Naive thymus-derived CD8-positive, alpha-beta T cell (primary cell): ENCODE measurements at regions not wholly inside any gene's neighbourhood (a gene's known extent, or its start where the extent isn't known, plus 50 kb on each side); places are given as distances from the start of the nearest gene placed in this dataset.

Experiments used
- ATAC-seq, 2 donors: fragments of 150-1000 bp; cut with Tn5 transposase in 1 of 2; sonication (Bioruptor Pico), chemical (Tn5 transposase) in 1 of 2; 1 replicate in 1 of 2; 2 replicates in 1 of 2; pipeline ENCODE4 v1.10.0; 2021; ENCODE audit warnings: mild to moderate bottlenecking in 2 of 2, moderate library complexity in 2 of 2
- POLR2A ChIA-PET: fragments of 350-600 bp; sonication (Branson Sonifier 250); formaldehyde crosslinking; loops from one replicate; lab custom pipeline; 2021; ENCODE audit warnings: antibody characterized with exemption; lab: Charles Lee
- DNase-seq, 10 donors: peaks; one replicate each; pipeline versions ENCODE4 v3.0.0 to v3.0.0-alpha.2; 2020 to 2022
- H3K27ac Mint-ChIP-seq, 10 donors: one replicate each; pipeline ENCODE4 v1.8.0; 2020 to 2022; ENCODE audit warnings: mild to moderate bottlenecking in 10 of 10, mixed read lengths in 10 of 10, moderate library complexity in 4 of 10, inconsistent platforms in 1 of 10
- H3K27me3 Mint-ChIP-seq, 5 donors: one replicate each; pipeline ENCODE4 v1.8.0; 2021 to 2022; ENCODE audit warnings: mixed read lengths in 5 of 5
- H3K36me3 Mint-ChIP-seq, 3 donors: one replicate each; pipeline ENCODE4 v1.8.0; 2020 to 2022; ENCODE audit warnings: mixed read lengths in 3 of 3, mild to moderate bottlenecking in 2 of 3, inconsistent platforms in 1 of 3
- H3K4me1 Mint-ChIP-seq, 4 donors: one replicate each; pipeline ENCODE4 v1.8.0; 2021 to 2022; ENCODE audit warnings: mixed read lengths in 4 of 4
- H3K4me3 Mint-ChIP-seq, 10 donors: one replicate each; pipeline ENCODE4 v1.8.0; 2020 to 2022; ENCODE audit warnings: mild to moderate bottlenecking in 10 of 10, mixed read lengths in 10 of 10, moderate library complexity in 6 of 10, inconsistent platforms in 1 of 10
- H3K9me3 Mint-ChIP-seq, 9 donors: one replicate each; pipeline ENCODE4 v1.8.0; 2020 to 2022; ENCODE audit warnings: mixed read lengths in 9 of 9, mild to moderate bottlenecking in 3 of 9, inconsistent platforms in 1 of 9, moderate library complexity in 1 of 9

DNA sequence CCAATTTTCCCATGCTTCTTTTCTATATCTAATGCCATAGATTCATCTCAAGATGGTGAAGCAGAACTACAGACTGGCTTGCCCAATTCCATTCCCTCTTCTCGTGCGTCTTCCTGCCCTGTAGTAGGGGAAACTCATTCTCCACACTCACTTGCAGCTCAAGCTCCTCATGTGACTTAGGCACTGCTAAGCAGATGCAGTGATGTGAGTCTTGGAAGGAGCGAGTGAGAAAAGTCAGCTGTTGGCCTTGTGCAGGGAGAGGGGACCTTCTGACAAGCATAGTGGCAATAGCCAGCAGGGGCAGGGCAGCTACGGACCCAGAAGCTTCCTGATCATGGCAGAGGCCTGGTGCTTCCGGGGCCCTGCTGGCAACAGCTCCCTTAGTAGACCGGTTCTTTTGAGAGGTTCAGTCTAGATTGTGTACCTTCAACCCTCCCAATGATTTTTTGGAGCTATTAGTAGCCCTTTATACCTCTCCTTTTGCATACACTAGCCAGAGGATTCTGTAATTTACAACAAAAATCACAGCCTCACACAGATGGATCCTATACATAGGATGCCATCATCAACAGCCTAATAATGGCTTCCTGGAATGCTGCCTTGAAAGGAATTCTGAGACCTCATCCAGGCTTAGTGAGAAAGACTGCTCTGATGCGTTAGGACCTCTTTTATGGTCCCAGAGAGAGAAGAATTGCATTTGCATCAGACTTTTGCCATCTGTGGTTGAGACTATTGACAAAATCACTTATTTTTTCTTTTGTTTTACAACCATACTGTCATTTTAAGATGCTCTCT lies 121.5 kb upstream of the RIPOR2 start:
- no peak for ATAC-seq
- no peaks in the 10 kb centered on the region for H3K9me3 Mint-ChIP-seq
- no peaks in the 10 kb centered on the region for H3K36me3 Mint-ChIP-seq
- peaks cover 16 to 53% (median 48%) of the 10 kb centered on the region in 4 donors for H3K4me1 Mint-ChIP-seq
- no peaks in the 10 kb centered on the region for H3K27me3 Mint-ChIP-seq
- H3K27ac Mint-ChIP-seq, result peak overlapping the region in 7 of 10 donors; percentile 16 to 98 (median 81)
- DNase-seq, result no peak
- POLR2A ChIA-PET, result interaction anchor here (1.7 kb wide), 1 partner anchor 18 kb away, joined by 4 read pairs; no protein-coding TSS in a partner anchor
- peak overlapping the region in 5 of 10 donors; percentile 2 to 69 (median 49) for H3K4me3 Mint-ChIP-seq

- POLR2A ChIA-PET, result no interaction called here
- ATAC-seq (no peak), DNase-seq (no peak)
- H3K9me3 Mint-ChIP-seq, result no peaks in the 10 kb centered on the region
- H3K4me3 Mint-ChIP-seq, result no peak overlapping the region
- no peaks in the 10 kb centered on the region for H3K27me3 Mint-ChIP-seq
- H3K27ac Mint-ChIP-seq, result peak overlapping the region in 2 of 10 donors; percentile 9 to 38
- H3K36me3 Mint-ChIP-seq, result no peaks in the 10 kb centered on the region
- H3K4me1 Mint-ChIP-seq, result peaks cover 16 to 44% (median 40%) of the 10 kb centered on the region in 4 donors
Measured at GRCh38 chr6:25058441-25058840, 122.7 kb upstream of the RIPOR2 start.

GRCh38 chr6:25058941-25059340 lies 123.2 kb upstream of the RIPOR2 start:
- Mint-ChIP-seq H3K27me3 (no peaks in the 10 kb centered on the region), H3K4me1 (peaks cover 16 to 39% (median 35%) of the 10 kb centered on the region in 4 donors), H3K36me3 (no peaks in the 10 kb centered on the region), H3K9me3 (no peaks in the 10 kb centered on the region), H3K27ac (no peak overlapping the region), H3K4me3 (no peak overlapping the region)
- ATAC-seq (no peak), DNase-seq (no peak)
- POLR2A ChIA-PET, result no interaction called here

- H3K27ac Mint-ChIP-seq, result peak overlapping the region in 2 of 10 donors; percentile 56 to 58
- ATAC-seq (no peak), DNase-seq (no peak)
- H3K4me3 Mint-ChIP-seq, result no peak overlapping the region
- no peaks in the 10 kb centered on the region for H3K27me3 Mint-ChIP-seq
- peaks cover 14 to 30% (median 23%) of the 10 kb centered on the region in 4 donors for H3K4me1 Mint-ChIP-seq
- H3K36me3 Mint-ChIP-seq, result no peaks in the 10 kb centered on the region
- POLR2A ChIA-PET, result no interaction called here
- H3K9me3 Mint-ChIP-seq, result no peaks in the 10 kb centered on the region
Measured at GRCh38 chr6:25060522-25060921, 124.8 kb upstream of the RIPOR2 start.

DNA sequence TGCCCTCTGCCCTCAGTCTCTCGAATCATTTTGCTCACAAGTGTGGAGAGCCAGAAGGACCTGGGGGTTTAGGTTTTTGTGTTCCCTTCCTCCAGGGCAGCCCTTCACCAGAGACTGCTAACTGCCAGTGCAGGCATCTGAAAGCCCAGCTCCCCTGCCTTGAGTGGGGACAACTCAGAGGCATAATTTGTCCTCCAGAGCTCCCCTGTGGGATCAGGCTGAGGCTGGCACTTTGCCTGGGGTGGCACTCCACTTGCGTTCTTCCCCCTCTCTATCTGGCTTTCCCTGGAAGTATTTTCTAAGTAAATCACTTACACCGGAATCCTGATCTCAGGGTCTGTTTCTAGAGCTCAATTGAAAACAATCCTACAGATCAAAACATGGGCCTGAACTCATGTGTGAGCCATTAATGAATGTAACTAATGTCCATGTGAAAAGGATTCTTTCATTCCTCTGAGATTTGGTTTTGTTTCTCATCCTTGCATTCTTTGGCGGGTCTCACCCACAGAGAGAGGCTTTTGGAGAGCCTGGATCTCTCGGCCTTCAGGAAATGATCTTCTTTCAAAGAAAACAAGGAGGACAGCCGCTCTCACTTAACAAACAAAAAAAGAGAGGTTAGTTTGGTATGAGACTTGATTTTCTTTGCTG lies 125.7 kb upstream of the RIPOR2 start:
- Mint-ChIP-seq H3K36me3 (no peaks in the 10 kb centered on the region), H3K4me1 (peaks cover 6 to 21% (median 14%) of the 10 kb centered on the region in 4 donors), H3K27me3 (no peaks in the 10 kb centered on the region), H3K27ac (peak overlapping the region in 1 of 10 donors; percentile 67), H3K9me3 (no peaks in the 10 kb centered on the region), H3K4me3 (no peak overlapping the region)
- POLR2A ChIA-PET, result interaction anchor here (0.5 kb wide), 1 partner anchor 21 kb away, joined by 3 read pairs; no protein-coding TSS in a partner anchor
- DNase-seq (no peak), ATAC-seq (no peak)

DNA sequence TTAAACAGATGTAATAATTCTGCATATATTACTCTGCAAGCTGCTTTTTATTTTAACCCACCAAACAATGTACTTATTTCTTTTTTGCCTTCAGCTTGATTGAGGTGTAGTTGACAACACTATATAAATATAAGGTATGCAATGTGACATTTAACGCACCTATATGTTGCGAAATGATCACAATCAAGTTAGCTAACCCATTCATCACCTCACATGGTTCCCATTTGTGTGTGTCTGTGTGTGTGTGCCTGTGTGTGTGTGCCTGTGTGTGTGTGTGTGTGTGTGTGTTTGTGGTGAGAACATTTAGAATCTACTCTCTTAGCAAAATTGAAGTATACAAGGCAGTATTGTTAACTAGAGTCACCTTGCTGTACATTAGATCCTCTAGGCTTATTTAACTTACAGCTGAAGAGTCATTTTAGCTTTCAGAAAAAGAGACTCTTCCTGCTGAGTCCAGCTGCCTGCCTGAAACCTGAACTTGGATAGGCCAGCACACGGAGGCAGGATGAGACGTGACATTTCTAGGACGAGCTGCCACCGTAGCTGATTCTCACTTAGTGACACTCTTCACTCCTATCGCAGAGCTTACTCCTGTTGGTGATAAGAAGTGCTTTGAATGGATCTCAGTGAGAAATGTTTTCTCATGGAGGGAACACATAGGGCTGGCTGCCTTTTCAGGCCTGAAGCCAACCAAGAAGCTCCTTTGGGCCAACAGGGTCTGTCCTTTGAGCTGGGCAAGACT lies 126.5 kb upstream of the RIPOR2 start:
- no peak overlapping the region for H3K27ac Mint-ChIP-seq
- POLR2A ChIA-PET, result interaction anchor here (1.1 to 1.7 kb wide), 2 partner anchors 9 to 19 kb away, joined by 3 read pairs; no protein-coding TSS in a partner anchor
- H3K4me3 Mint-ChIP-seq, result no peak overlapping the region
- H3K4me1 Mint-ChIP-seq, result peaks cover 2 to 13% (median 6%) of the 10 kb centered on the region in 4 donors
- no peaks in the 10 kb centered on the region for H3K36me3 Mint-ChIP-seq
- H3K9me3 Mint-ChIP-seq, result no peaks in the 10 kb centered on the region
- DNase-seq, result no peak
- ATAC-seq, result no peak
- H3K27me3 Mint-ChIP-seq, result no peaks in the 10 kb centered on the region

- no peaks in the 10 kb centered on the region for H3K9me3 Mint-ChIP-seq
- H3K27ac Mint-ChIP-seq, result peak overlapping the region in 1 of 10 donors; percentile 9
- no peak overlapping the region for H3K4me3 Mint-ChIP-seq
- H3K36me3 Mint-ChIP-seq, result no peaks in the 10 kb centered on the region
- ATAC-seq (no peak), DNase-seq (no peak)
- H3K4me1 Mint-ChIP-seq, result peaks cover 0 to 2% (median under 1%) of the 10 kb centered on the region in 4 donors
- no peaks in the 10 kb centered on the region for H3K27me3 Mint-ChIP-seq
- POLR2A ChIA-PET, result interaction anchor here (1.7 kb wide), 1 partner anchor 21 kb away, joined by 3 read pairs; no protein-coding TSS in a partner anchor
Measured at GRCh38 chr6:25064006-25064405, 128.2 kb upstream of the RIPOR2 start.

- no peaks in the 10 kb centered on the region for H3K27me3 Mint-ChIP-seq
- POLR2A ChIA-PET, result no interaction called here
- H3K4me3 Mint-ChIP-seq, result no peak overlapping the region
- H3K27ac Mint-ChIP-seq, result no peak overlapping the region
- peaks cover 0 to 8% (median 2%) of the 10 kb centered on the region in 4 donors for H3K4me1 Mint-ChIP-seq
- peaks cover 0 to 4% (median 0%) of the 10 kb centered on the region in 9 donors for H3K9me3 Mint-ChIP-seq
- ATAC-seq (no peak), DNase-seq (no peak)
- H3K36me3 Mint-ChIP-seq, result no peaks in the 10 kb centered on the region
Measured at GRCh38 chr6:25065666-25066065, 129.9 kb upstream of the RIPOR2 start.

- Mint-ChIP-seq H3K4me3 (no peak overlapping the region), H3K9me3 (peaks cover 0 to 6% (median 0%) of the 10 kb centered on the region in 9 donors), H3K27ac (no peak overlapping the region), H3K36me3 (no peaks in the 10 kb centered on the region), H3K27me3 (no peaks in the 10 kb centered on the region), H3K4me1 (peaks cover 0 to 11% (median 6%) of the 10 kb centered on the region in 4 donors)
- no peak for ATAC-seq
- POLR2A ChIA-PET, result no interaction called here
- no peak for DNase-seq
Measured at GRCh38 chr6:25066593-25066992, 130.8 kb upstream of the RIPOR2 start.

DNA sequence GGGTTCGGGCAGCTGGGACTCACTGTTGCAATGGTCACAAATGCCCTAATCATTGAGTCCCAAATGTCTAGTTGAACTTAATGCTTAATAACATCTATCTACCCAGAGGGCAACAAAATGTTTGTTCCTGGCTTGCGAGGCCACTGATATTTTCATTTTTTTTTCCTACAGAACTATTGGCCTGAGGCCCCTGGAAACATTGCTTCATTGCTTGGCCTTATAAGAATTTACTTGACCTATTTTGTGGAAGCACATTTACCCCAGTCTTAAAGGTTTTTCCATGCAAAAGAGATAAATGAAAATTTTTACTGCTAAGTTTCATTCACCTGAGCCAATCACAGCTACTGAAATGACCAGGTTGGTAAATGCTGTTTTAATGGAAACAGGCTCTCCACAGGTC lies 133.1 kb upstream of the RIPOR2 start:
- DNase-seq, result no peak

DNA sequence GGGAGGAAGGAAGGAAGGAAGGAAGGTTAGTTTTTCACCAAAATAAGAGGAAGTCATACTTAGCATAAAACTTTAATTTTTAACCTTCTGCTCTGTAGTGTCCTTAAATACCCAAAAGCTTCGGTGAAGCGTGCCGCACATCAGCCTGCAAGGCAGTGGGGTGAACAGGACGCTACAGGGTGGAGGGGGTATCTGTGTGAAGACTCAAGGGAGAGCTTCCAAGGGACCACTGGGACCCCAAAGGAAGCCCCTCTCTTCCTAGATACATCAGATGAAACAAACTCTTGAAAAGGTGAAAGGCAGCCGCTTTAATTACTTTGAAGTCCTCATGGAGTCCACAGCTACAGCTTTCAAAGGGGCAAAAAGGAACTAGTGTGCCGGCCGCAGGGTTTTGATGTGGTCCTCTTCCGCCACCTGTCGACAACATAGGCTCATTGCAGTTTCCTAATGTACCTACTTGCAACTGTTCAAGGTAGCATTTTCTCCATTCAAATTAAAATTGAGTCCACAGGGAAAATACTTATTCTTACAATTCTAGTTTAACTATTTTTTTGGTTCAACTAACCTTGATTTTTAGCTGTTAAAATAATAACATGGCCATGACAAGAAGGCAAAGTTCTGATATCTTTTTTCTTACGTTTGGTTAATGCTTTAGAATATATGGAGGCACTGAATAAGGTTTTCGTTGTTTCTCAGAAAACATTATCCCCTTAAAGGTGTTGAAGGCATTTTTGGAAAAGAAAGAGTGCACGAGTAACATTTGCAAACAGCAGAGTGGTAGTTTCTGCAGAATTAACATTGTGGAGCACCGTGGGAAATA lies 135.0 kb upstream of the RIPOR2 start:
- ATAC-seq, result peak; percentile 95 to 97

More for the DNA sequence above, 133.1 kb upstream of the RIPOR2 start:
- Mint-ChIP-seq H3K4me3 (no peak overlapping the region), H3K36me3 (no peaks in the 10 kb centered on the region), H3K27me3 (no peaks in the 10 kb centered on the region), H3K27ac (no peak overlapping the region), H3K9me3 (peaks cover 0 to 6% (median 0%) of the 10 kb centered on the region in 9 donors), H3K4me1 (peaks cover 0 to 9% (median 6%) of the 10 kb centered on the region in 4 donors)
- no peak for ATAC-seq
- POLR2A ChIA-PET, result interaction anchor here (0.6 to 0.7 kb wide), 2 partner anchors 143 to 259 kb away, joined by 3 to 7 read pairs; no protein-coding TSS in a partner anchor

More for the DNA sequence above, 135.0 kb upstream of the RIPOR2 start:
- no peaks in the 10 kb centered on the region for H3K27me3 Mint-ChIP-seq
- H3K36me3 Mint-ChIP-seq, result no peaks in the 10 kb centered on the region
- POLR2A ChIA-PET, result interaction anchor here (0.5 to 1.8 kb wide), 9 partner anchors 43 to 490 kb away, joined by 3 to 7 read pairs (median 3); no protein-coding TSS in a partner anchor
- DNase-seq, result peak; percentile 63 to 91 (median 82)
- peaks cover 0 to 9% (median 6%) of the 10 kb centered on the region in 4 donors for H3K4me1 Mint-ChIP-seq
- H3K9me3 Mint-ChIP-seq, result peaks cover 0 to 6% (median 0%) of the 10 kb centered on the region in 9 donors
- H3K27ac Mint-ChIP-seq, result peak overlapping the region; percentile 75 to 96 (median 86)
- H3K4me3 Mint-ChIP-seq, result peak overlapping the region; percentile 6 to 86 (median 75)
